Activated CD8-positive, alpha-beta memory T cell treated with anti-CD3 and anti-CD28 coated beads, Interleukin-2, amount 10 ng/mL, durations not matched to agents 7 days and 5 days (primary cell): ENCODE measurements at regions not wholly inside any gene's neighbourhood (a gene's known extent, or its start where the extent isn't known, plus 50 kb on each side); places are given as distances from the start of the nearest gene placed in this dataset.
"Not testable (repeated sequence)": the region's sequence is repeated elsewhere in the genome, so short reads cannot be mapped to it uniquely, and the experiment has no call there.

Source experiments
- ATAC-seq: fragments of 150-1000 bp; cut with Tn5 transposase; one replicate; pipeline ENCODE4 v1.10.0; 2021; ENCODE audit warnings: moderate library complexity
- CTCF ChIA-PET: fragments of 350-600 bp; sonication (Branson Sonifier 250); formaldehyde crosslinking; loops from one replicate; lab custom pipeline; 2021; ENCODE audit warnings: antibody characterized with exemption; lab: Charles Lee
- DNase-seq: peaks from one replicate; pipeline ENCODE4 v3.0.0-alpha.2; 2020
- H3K27ac Mint-ChIP-seq: one replicate; pipeline ENCODE4 v1.8.0; 2021; ENCODE audit warnings: mild to moderate bottlenecking, mixed read lengths
- H3K27me3 Mint-ChIP-seq: one replicate; pipeline ENCODE4 v1.8.0; 2021; ENCODE audit warnings: mixed read lengths
- H3K36me3 Mint-ChIP-seq: one replicate; pipeline ENCODE4 v1.8.0; 2021; ENCODE audit warnings: mild to moderate bottlenecking, mixed read lengths
- H3K4me1 Mint-ChIP-seq: one replicate; pipeline ENCODE4 v1.8.0; 2021; ENCODE audit warnings: mixed read lengths
- H3K4me3 Mint-ChIP-seq: one replicate; pipeline ENCODE4 v1.8.0; 2021; ENCODE audit warnings: mild to moderate bottlenecking, moderate library complexity, mixed read lengths
- H3K9me3 Mint-ChIP-seq: one replicate; pipeline ENCODE4 v1.8.0; 2022; ENCODE audit warnings: low read depth, mixed read lengths

GRCh38 chr10:33841678-33842077 lies 507.2 kb upstream of the NRP1 start:
- DNase-seq (no peak), ATAC-seq (no peak)
- Mint-ChIP-seq H3K27ac (no peak overlapping the region), H3K36me3 (no peaks in the 10 kb centered on the region), H3K4me3 (no peak overlapping the region), H3K9me3 (peaks cover 5% of the 10 kb centered on the region), H3K4me1 (no peaks in the 10 kb centered on the region), H3K27me3 (no peaks in the 10 kb centered on the region)
- CTCF ChIA-PET: no interaction called here

- no peak for ATAC-seq
- H3K27me3 Mint-ChIP-seq: no peaks in the 10 kb centered on the region
- CTCF ChIA-PET: no interaction called here
These were observed 504.3 kb upstream of the NRP1 start for GRCh38 chr10:33838731-33839130.

GRCh38 chr10:33837736-33838135 lies 503.3 kb upstream of the NRP1 start:
- no peak for DNase-seq
- Mint-ChIP-seq H3K27ac (no peak overlapping the region), H3K4me1 (no peaks in the 10 kb centered on the region), H3K27me3 (no peaks in the 10 kb centered on the region), H3K4me3 (no peak overlapping the region), H3K9me3 (no peaks in the 10 kb centered on the region), H3K36me3 (no peaks in the 10 kb centered on the region)
- no peak for ATAC-seq
- CTCF ChIA-PET: no interaction called here

More at GRCh38 chr10:33838731-33839130, 504.3 kb upstream of the NRP1 start:
- no peaks in the 10 kb centered on the region for H3K36me3 Mint-ChIP-seq
- H3K9me3 Mint-ChIP-seq: peaks cover 5% of the 10 kb centered on the region
- H3K27ac Mint-ChIP-seq: no peak overlapping the region
- no peaks in the 10 kb centered on the region for H3K4me1 Mint-ChIP-seq
- H3K4me3 Mint-ChIP-seq: no peak overlapping the region
- no peak for DNase-seq

GRCh38 chr10:33835556-33835955 lies 501.1 kb upstream of the NRP1 start:
- no peak for DNase-seq
- ATAC-seq: no peak
- Mint-ChIP-seq H3K4me3 (no peak overlapping the region), H3K27me3 (no peaks in the 10 kb centered on the region), H3K9me3 (peaks cover 2% of the 10 kb centered on the region), H3K36me3 (no peaks in the 10 kb centered on the region), H3K27ac (no peak overlapping the region), H3K4me1 (no peaks in the 10 kb centered on the region)
- CTCF ChIA-PET: no interaction called here

GRCh38 chr10:33833566-33833965 lies 499.1 kb upstream of the NRP1 start:
- no peaks in the 10 kb centered on the region for H3K36me3 Mint-ChIP-seq
- no peak for ATAC-seq
- peaks cover 2% of the 10 kb centered on the region for H3K9me3 Mint-ChIP-seq
- H3K4me3 Mint-ChIP-seq: no peak overlapping the region
- DNase-seq: no peak
- H3K27ac Mint-ChIP-seq: no peak overlapping the region
- H3K27me3 Mint-ChIP-seq: no peaks in the 10 kb centered on the region
- H3K4me1 Mint-ChIP-seq: no peaks in the 10 kb centered on the region
- CTCF ChIA-PET: no interaction called here

- H3K4me3 Mint-ChIP-seq: no peak overlapping the region
- CTCF ChIA-PET: no interaction called here
- ATAC-seq: no peak
- H3K27me3 Mint-ChIP-seq: no peaks in the 10 kb centered on the region
- DNase-seq: no peak
- H3K36me3 Mint-ChIP-seq: no peaks in the 10 kb centered on the region
- H3K27ac Mint-ChIP-seq: no peak overlapping the region
- H3K4me1 Mint-ChIP-seq: no peaks in the 10 kb centered on the region
- peaks cover 2% of the 10 kb centered on the region for H3K9me3 Mint-ChIP-seq
These were observed 497.8 kb upstream of the NRP1 start for GRCh38 chr10:33832124-33832787.

- no peaks in the 10 kb centered on the region for H3K4me1 Mint-ChIP-seq
These were observed 497.1 kb upstream of the NRP1 start for GRCh38 chr10:33831591-33831990.

GRCh38 chr10:33829899-33830298 lies 495.4 kb upstream of the NRP1 start:
- H3K27me3 Mint-ChIP-seq, H3K4me1 Mint-ChIP-seq: not testable (repeated sequence)

More at GRCh38 chr10:33831591-33831990, 497.1 kb upstream of the NRP1 start:
- no peak overlapping the region for H3K27ac Mint-ChIP-seq
- CTCF ChIA-PET: no interaction called here
- DNase-seq (no peak), ATAC-seq (no peak)
- no peaks in the 10 kb centered on the region for H3K36me3 Mint-ChIP-seq
- H3K27me3 Mint-ChIP-seq: no peaks in the 10 kb centered on the region
- H3K9me3 Mint-ChIP-seq: peaks cover 2% of the 10 kb centered on the region
- H3K4me3 Mint-ChIP-seq: no peak overlapping the region

GRCh38 chr10:33828592-33828991 lies 494.1 kb upstream of the NRP1 start:
- Mint-ChIP-seq H3K4me1 (no peaks in the 10 kb centered on the region), H3K9me3 (peaks cover 2% of the 10 kb centered on the region), H3K27ac (no peak overlapping the region), H3K27me3 (no peaks in the 10 kb centered on the region), H3K4me3 (no peak overlapping the region), H3K36me3 (no peaks in the 10 kb centered on the region)
- no peak for DNase-seq
- ATAC-seq: no peak
- CTCF ChIA-PET: no interaction called here

More at GRCh38 chr10:33829899-33830298, 495.4 kb upstream of the NRP1 start:
- ATAC-seq, H3K36me3 Mint-ChIP-seq, CTCF ChIA-PET, H3K27ac Mint-ChIP-seq, H3K4me3 Mint-ChIP-seq, DNase-seq, H3K9me3 Mint-ChIP-seq: not testable (repeated sequence)

- no peak for DNase-seq
These were observed 491.7 kb upstream of the NRP1 start for GRCh38 chr10:33826186-33826585.

GRCh38 chr10:33822774-33823173 lies 488.3 kb upstream of the NRP1 start:
- Mint-ChIP-seq H3K36me3 (no peaks in the 10 kb centered on the region), H3K27me3 (no peaks in the 10 kb centered on the region), H3K4me3 (no peak overlapping the region), H3K4me1 (no peaks in the 10 kb centered on the region), H3K9me3 (no peaks in the 10 kb centered on the region), H3K27ac (no peak overlapping the region)
- DNase-seq (no peak), ATAC-seq (no peak)
- CTCF ChIA-PET: no interaction called here

More at GRCh38 chr10:33826186-33826585, 491.7 kb upstream of the NRP1 start:
- no peaks in the 10 kb centered on the region for H3K36me3 Mint-ChIP-seq
- CTCF ChIA-PET: no interaction called here
- H3K4me1 Mint-ChIP-seq: no peaks in the 10 kb centered on the region
- ATAC-seq: no peak
- H3K27ac Mint-ChIP-seq: no peak overlapping the region
- peaks cover under 1% of the 10 kb centered on the region for H3K9me3 Mint-ChIP-seq
- H3K4me3 Mint-ChIP-seq: no peak overlapping the region
- no peaks in the 10 kb centered on the region for H3K27me3 Mint-ChIP-seq

- H3K36me3 Mint-ChIP-seq: no peaks in the 10 kb centered on the region
These were observed 486.1 kb upstream of the NRP1 start for GRCh38 chr10:33820531-33820930.

GRCh38 chr10:33819206-33819605 lies 484.7 kb upstream of the NRP1 start:
- Mint-ChIP-seq H3K27me3 (no peaks in the 10 kb centered on the region), H3K36me3 (no peaks in the 10 kb centered on the region), H3K9me3 (no peaks in the 10 kb centered on the region), H3K4me1 (no peaks in the 10 kb centered on the region), H3K4me3 (no peak overlapping the region), H3K27ac (no peak overlapping the region)
- no peak for ATAC-seq
- CTCF ChIA-PET: no interaction called here
- DNase-seq: no peak

More at GRCh38 chr10:33820531-33820930, 486.1 kb upstream of the NRP1 start:
- Mint-ChIP-seq H3K27me3 (no peaks in the 10 kb centered on the region), H3K27ac (no peak overlapping the region), H3K4me1 (no peaks in the 10 kb centered on the region), H3K9me3 (no peaks in the 10 kb centered on the region), H3K4me3 (no peak overlapping the region)
- CTCF ChIA-PET: no interaction called here
- no peak for ATAC-seq
- no peak for DNase-seq

- Mint-ChIP-seq H3K4me3 (no peak overlapping the region), H3K4me1 (no peaks in the 10 kb centered on the region), H3K36me3 (no peaks in the 10 kb centered on the region), H3K27me3 (no peaks in the 10 kb centered on the region), H3K9me3 (no peaks in the 10 kb centered on the region), H3K27ac (no peak overlapping the region)
- CTCF ChIA-PET: no interaction called here
- no peak for ATAC-seq
- DNase-seq: no peak
These were observed 483.9 kb upstream of the NRP1 start for GRCh38 chr10:33818343-33818742.
